B cell (primary cell): ENCODE measurements at regions not wholly inside any gene's neighbourhood (a gene's known extent, or its start where the extent isn't known, plus 50 kb on each side); places are given as distances from the start of the nearest gene placed in this dataset.

Experiments used
- ATAC-seq: fragments of 200-7000 bp; cut with Tn5 transposase; one replicate; pipeline ENCODE4 v1.10.0; 2021; ENCODE audit warnings: low read depth, mild to moderate bottlenecking, moderate number of reproducible peaks, moderate library complexity
- CTCF ChIA-PET: fragments of 350-600 bp; sonication (Branson Sonifier 250); formaldehyde crosslinking; loops from one replicate; lab custom pipeline; 2021; ENCODE audit warnings: antibody characterized with exemption, inconsistent platforms; lab: Charles Lee
- POLR2A ChIA-PET: fragments of 350-600 bp; sonication (Branson Sonifier 250); formaldehyde crosslinking; loops from one replicate; lab custom pipeline; 2021; ENCODE audit warnings: antibody characterized with exemption; lab: Charles Lee
- DNase-seq: peaks from one replicate; pipeline ENCODE4 v3.0.0; 2013
- H2AFZ ChIP-seq: 2 replicates; pipeline ENCODE4 v1.6.1; 2012; ENCODE audit warnings: mild to moderate bottlenecking, low read depth, low read length; ENCODE audit not compliant: insufficient read depth, poor library complexity, severe bottlenecking
- H3K27ac ChIP-seq, 2 donors: 1 replicate in 1 of 2; 2 replicates in 1 of 2; pipeline ENCODE4 v1.5.1; 2012 to 2013; ENCODE audit warnings: low read length in 2 of 2, mild to moderate bottlenecking in 2 of 2, moderate library complexity in 1 of 2
- H3K27me3 ChIP-seq, 4 experiments: fragments of 200-600 bp in 1 of 4; sonication (generic) in 1 of 4; replicated peaks in 1 of 4; 1 replicate in 2 of 4; 2 replicates in 2 of 4; pipeline versions ENCODE4 v1.6.1 to v1.7.0; 2013 to 2016; ENCODE audit warnings: low read length in 3 of 4, mild to moderate bottlenecking in 2 of 4, mixed read lengths in 1 of 4, moderate library complexity in 1 of 4; ENCODE audit not compliant: insufficient read depth in 4 of 4, control insufficient read depth in 3 of 4; ENCODE audit errors: control extremely low read depth in 1 of 4
- H3K36me3 ChIP-seq, 2 experiments: replicated peaks in 1 of 2; 1 replicate in 1 of 2; 2 replicates in 1 of 2; pipeline versions ENCODE4 v1.6.1 to v1.7.1; 2013; ENCODE audit warnings: low read length in 1 of 2; ENCODE audit not compliant: insufficient read depth in 2 of 2, control insufficient read depth in 1 of 2; ENCODE audit errors: control extremely low read depth in 1 of 2, extremely low read depth in 1 of 2
- H3K4me1 ChIP-seq, 2 donors: fragments of 200-600 bp in 1 of 2; sonication (generic) in 1 of 2; 1 replicate in 1 of 2; 2 replicates in 1 of 2; pipeline versions ENCODE4 v1.5.1 to v1.6.1; 2013 to 2017; ENCODE audit warnings: low read length in 2 of 2; ENCODE audit not compliant: control insufficient read depth in 2 of 2, insufficient read depth in 2 of 2
- H3K4me2 ChIP-seq: replicated peaks from 2 replicates; pipeline ENCODE3; 2012; ENCODE audit warnings: mild to moderate bottlenecking, low read depth, low read length; ENCODE audit not compliant: poor library complexity, severe bottlenecking
- H3K4me3 ChIP-seq, 5 experiments: fragments of 200-600 bp in 1 of 5; sonication (generic) in 1 of 5; 1 replicate in 3 of 5; 2 replicates in 2 of 5; pipeline versions ENCODE4 v1.5.1 to v1.7.0; 2011 to 2016; ENCODE audit warnings: low read length in 4 of 5, mild to moderate bottlenecking in 4 of 5, low read depth in 2 of 5, control low read depth in 1 of 5, moderate library complexity in 1 of 5; ENCODE audit not compliant: insufficient read depth in 1 of 5; ENCODE audit errors: control extremely low read depth in 1 of 5, extremely low read depth in 1 of 5
- H3K79me2 ChIP-seq: fragments of 200-600 bp; sonication (generic); one replicate; pipeline ENCODE4 v1.6.0; 2016; ENCODE audit warnings: low read length; ENCODE audit not compliant: control insufficient read depth, insufficient read depth
- H3K9ac ChIP-seq: fragments of 200-600 bp; sonication (generic); 2 replicates; pipeline ENCODE4 v1.6.1; 2017; ENCODE audit warnings: mild to moderate bottlenecking, low read length, moderate library complexity
- H3K9me3 ChIP-seq, 3 donors: one replicate each; pipeline versions ENCODE4 v1.6.1 to v1.7.1; 2013; ENCODE audit warnings: low read length in 2 of 3; ENCODE audit not compliant: control insufficient read depth in 2 of 3, insufficient read depth in 1 of 3; ENCODE audit errors: control extremely low read depth in 1 of 3
- H4K20me1 ChIP-seq: 2 replicates; pipeline ENCODE4 v1.6.0; 2012; ENCODE audit warnings: mild to moderate bottlenecking, low read length; ENCODE audit not compliant: insufficient read depth, control insufficient read depth, poor library complexity, severe bottlenecking
- H3K27ac Mint-ChIP-seq: one replicate; pipeline ENCODE4 v1.8.0; 2021; ENCODE audit warnings: mixed read lengths
- H3K27me3 Mint-ChIP-seq: one replicate; pipeline ENCODE4 v1.8.0; 2021; ENCODE audit warnings: mixed read lengths
- H3K4me1 Mint-ChIP-seq: one replicate; pipeline ENCODE4 v1.8.0; 2021; ENCODE audit warnings: mixed read lengths
- H3K4me3 Mint-ChIP-seq: one replicate; pipeline ENCODE4 v1.8.0; 2021; ENCODE audit warnings: mixed read lengths
- H3K9me3 Mint-ChIP-seq: one replicate; pipeline ENCODE4 v1.8.0; 2022; ENCODE audit warnings: mixed read lengths; ENCODE audit not compliant: insufficient read depth
- CTCF ChIP-seq: fragments of 200-600 bp; IDR thresholded peaks from one replicate; pipeline ENCODE4 v1.8.0; 2022; ENCODE audit warnings: antibody characterized with exemption, mild to moderate bottlenecking
- EZH2 ChIP-seq: IDR thresholded peaks from 2 replicates; pipeline ENCODE4 v1.6.1; 2012; ENCODE audit warnings: borderline replicate concordance, low read depth, mild to moderate bottlenecking, moderate library complexity, low read length; ENCODE audit not compliant: insufficient read depth, poor library complexity, severe bottlenecking
- WGBS: methylation state at CpG from one replicate; pipeline ENCODE4 v1.1.5; 2013; ENCODE audit warnings: missing lambda C conversion rate; ENCODE audit not compliant: insufficient coverage; 5-methylcytosine and 5-hydroxymethylcytosine counted together
- intact Hi-C: fragments of 100-400 bp; cut with micrococcal nuclease; formaldehyde crosslinking; loops from one replicate; pipeline ENCODE4 v1.10.0; 2022

GRCh38 chr19:22545751-22546150 lies 88.4 kb upstream of the ZNF492 start:
- 39% methylated on average over 2 of the region's 5 CpGs for WGBS
- Mint-ChIP-seq H3K27ac (no peak overlapping the region), H3K9me3 (peaks cover 14% of the 10 kb centered on the region), H3K4me3 (no peak overlapping the region), H3K27me3 (no peaks in the 10 kb centered on the region), H3K4me1 (no peaks in the 10 kb centered on the region)
- Histone ChIP-seq H3K9me3 (peaks cover 2 to 43% (median 18%) of the 10 kb centered on the region in 3 donors), H3K4me1 (no peaks in the 10 kb centered on the region), H3K9ac (no peak overlapping the region), H3K4me2 (no peak overlapping the region), H4K20me1 (no peaks in the 10 kb centered on the region), H3K27ac (no peak overlapping the region), H3K79me2 (no peaks in the 10 kb centered on the region), H2AFZ (no peak overlapping the region), H3K4me3 (no peak overlapping the region), H3K27me3 (no peaks in the 10 kb centered on the region), H3K36me3 (no peaks in the 10 kb centered on the region)
- ATAC-seq (no peak), DNase-seq (peak; percentile 10)
- CTCF ChIA-PET: no interaction called here
- TF ChIP-seq CTCF (no peak), EZH2 (no peak)
- POLR2A ChIA-PET: no interaction called here
- intact Hi-C loops: no loop called here

- Histone ChIP-seq H3K27me3 (no peaks in the 10 kb centered on the region), H4K20me1 (no peaks in the 10 kb centered on the region), H3K4me3 (no peak overlapping the region), H3K9ac (no peak overlapping the region), H3K27ac (no peak overlapping the region), H3K36me3 (no peaks in the 10 kb centered on the region), H3K4me1 (no peaks in the 10 kb centered on the region), H3K9me3 (peaks cover 3 to 12% (median 8%) of the 10 kb centered on the region in 3 donors), H3K79me2 (no peaks in the 10 kb centered on the region), H2AFZ (no peak overlapping the region), H3K4me2 (no peak overlapping the region)
- no peak overlapping the region for H3K4me3 Mint-ChIP-seq
- H3K9me3 Mint-ChIP-seq: peaks cover 11% of the 10 kb centered on the region
- ChIA-PET POLR2A (no interaction called here), CTCF (no interaction called here)
- H3K4me1 Mint-ChIP-seq: no peaks in the 10 kb centered on the region
- no peaks in the 10 kb centered on the region for H3K27me3 Mint-ChIP-seq
- H3K27ac Mint-ChIP-seq: no peak overlapping the region
- WGBS: 89% methylated on average over 1 of the region's 5 CpGs
- no peak for ATAC-seq
- no peak for TF ChIP-seq EZH2
- no peak for TF ChIP-seq CTCF
- no peak for DNase-seq
- intact Hi-C loops: no loop called here
Measured at GRCh38 chr19:22533761-22534160, 100.4 kb upstream of the ZNF492 start.
